ENCODE measurements at regions not wholly inside any gene's neighbourhood (a gene's known extent, or its start where the extent isn't known, plus 50 kb on each side); places are given as distances from the start of the nearest gene placed in this dataset.
"Not testable (repeated sequence)": the region's sequence is repeated elsewhere in the genome, so short reads cannot be mapped to it uniquely, and the experiment has no call there.

DNA sequence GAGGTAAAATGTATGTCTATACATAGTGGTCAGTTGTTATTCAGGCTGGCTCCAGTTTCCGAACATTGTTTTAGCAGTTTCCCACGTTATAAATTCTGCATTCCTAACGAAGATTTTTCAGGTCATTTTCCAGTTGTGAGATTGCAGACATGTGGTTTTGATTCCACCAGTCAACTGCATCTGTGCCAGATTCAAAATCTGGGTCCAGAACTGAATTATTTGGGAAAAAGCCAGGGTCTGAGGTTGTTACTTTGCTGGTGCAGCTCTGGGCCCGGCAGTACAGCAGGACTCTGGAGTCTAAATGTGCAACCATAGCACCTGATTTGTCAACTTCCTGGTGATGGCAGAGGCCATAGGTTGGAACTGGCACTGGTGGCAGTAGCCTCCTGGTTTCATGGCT, 105.7 kb upstream of the MEGF10 start:
- no peak overlapping the region for H3K4me3 ChIP-seq (ENCODE audit: insufficient read depth, low read depth, low read length, poor library complexity, severe bottlenecking)
- no peaks in the 10 kb centered on the region for H3K9me3 ChIP-seq (ENCODE audit: control insufficient read depth, low read length)
- no peak overlapping the region for H3K27ac ChIP-seq (ENCODE audit: insufficient read depth, low read length, poor library complexity, severe bottlenecking)
- no peaks in the 10 kb centered on the region for H3K27me3 ChIP-seq (replicated peaks; ENCODE audit: control insufficient read depth, insufficient read depth, low read length, poor library complexity, severe bottlenecking)
- no peak for DNase-seq
- H3K4me1 ChIP-seq (ENCODE audit: control insufficient read depth, insufficient read depth, low read length, poor library complexity, severe bottlenecking) = no peaks in the 10 kb centered on the region
- H3K36me3 ChIP-seq (ENCODE audit: control insufficient read depth, insufficient read depth, low read length) = no peaks in the 10 kb centered on the region

DNA sequence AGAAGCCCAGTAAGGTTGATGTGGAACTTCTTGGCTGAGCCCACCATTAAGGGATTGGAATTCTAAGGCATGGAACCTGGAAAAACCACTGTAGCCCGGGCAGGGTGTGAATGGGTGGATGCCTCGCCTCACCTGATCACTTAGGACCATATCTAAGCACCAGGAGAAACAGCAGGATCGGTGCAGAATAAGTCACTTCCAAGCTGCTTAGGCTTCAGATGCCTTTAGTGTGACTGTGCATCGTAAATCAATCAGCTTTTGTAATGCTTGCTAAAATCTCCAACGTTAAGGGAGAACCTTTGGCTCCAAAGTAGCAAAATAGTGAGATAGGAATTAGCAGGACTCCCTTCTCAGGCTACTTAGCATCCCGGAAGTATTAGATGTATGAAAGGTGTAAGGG, 103.9 kb upstream of the MEGF10 start:
- DNase-seq = no peak
- H3K27ac ChIP-seq (ENCODE audit: insufficient read depth, low read length, poor library complexity, severe bottlenecking) = no peak overlapping the region
- no peak overlapping the region for H3K4me3 ChIP-seq (ENCODE audit: insufficient read depth, low read depth, low read length, poor library complexity, severe bottlenecking)
- no peaks in the 10 kb centered on the region for H3K4me1 ChIP-seq (ENCODE audit: control insufficient read depth, insufficient read depth, low read length, poor library complexity, severe bottlenecking)
- H3K27me3 ChIP-seq (replicated peaks; ENCODE audit: control insufficient read depth, insufficient read depth, low read length, poor library complexity, severe bottlenecking) = no peaks in the 10 kb centered on the region
- no peaks in the 10 kb centered on the region for H3K36me3 ChIP-seq (ENCODE audit: control insufficient read depth, insufficient read depth, low read length)
- no peaks in the 10 kb centered on the region for H3K9me3 ChIP-seq (ENCODE audit: control insufficient read depth, low read length)

DNA sequence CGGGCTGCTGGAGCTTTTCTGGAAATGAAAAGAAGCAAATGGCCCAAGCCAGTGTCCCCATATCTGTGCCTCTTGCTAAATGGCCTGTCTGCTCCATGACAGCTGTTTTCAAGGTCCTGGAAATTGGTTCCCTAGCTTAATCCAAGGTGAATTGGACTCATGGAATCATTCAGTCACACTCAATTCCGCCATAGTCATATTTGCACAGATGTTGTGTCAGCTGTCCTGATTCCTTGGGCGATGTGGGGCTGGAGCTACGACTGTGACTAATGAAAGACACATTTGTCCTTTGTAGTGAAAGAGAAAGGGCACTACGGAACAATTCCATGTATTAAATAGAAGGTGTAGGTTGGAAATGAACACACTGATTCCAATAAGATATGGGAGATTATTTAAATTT, 102.9 kb upstream of the MEGF10 start:
- H3K27ac ChIP-seq (ENCODE audit: insufficient read depth, low read length, poor library complexity, severe bottlenecking) = no peak overlapping the region
- H3K27me3 ChIP-seq (replicated peaks; ENCODE audit: control insufficient read depth, insufficient read depth, low read length, poor library complexity, severe bottlenecking) = no peaks in the 10 kb centered on the region
- H3K4me1 ChIP-seq (ENCODE audit: control insufficient read depth, insufficient read depth, low read length, poor library complexity, severe bottlenecking) = no peaks in the 10 kb centered on the region
- no peak overlapping the region for H3K4me3 ChIP-seq (ENCODE audit: insufficient read depth, low read depth, low read length, poor library complexity, severe bottlenecking)
- H3K9me3 ChIP-seq (ENCODE audit: control insufficient read depth, low read length) = no peaks in the 10 kb centered on the region
- H3K36me3 ChIP-seq (ENCODE audit: control insufficient read depth, insufficient read depth, low read length) = no peaks in the 10 kb centered on the region
- DNase-seq = no peak

DNA sequence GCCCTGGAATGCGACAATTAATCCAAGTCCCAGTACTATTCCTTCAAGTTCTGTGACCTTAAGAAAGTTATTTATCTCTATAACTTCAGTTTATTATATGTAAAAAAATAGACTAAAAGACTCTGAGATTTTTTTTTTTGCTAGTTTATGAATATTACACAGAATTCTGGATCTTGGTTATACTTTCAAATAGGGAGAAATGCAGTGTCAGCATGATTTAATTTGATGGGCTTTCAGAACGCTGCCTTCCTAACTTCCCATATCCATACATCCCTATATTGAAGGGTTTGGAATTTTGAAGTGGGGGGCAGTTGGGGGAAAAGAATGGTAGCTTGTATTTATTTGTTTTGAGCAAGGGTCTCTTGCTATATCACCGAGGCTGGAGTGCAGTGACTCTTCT, 98.4 kb upstream of the MEGF10 start:
- no peak overlapping the region for H3K27ac ChIP-seq (ENCODE audit: insufficient read depth, low read length, poor library complexity, severe bottlenecking)
- no peaks in the 10 kb centered on the region for H3K4me1 ChIP-seq (ENCODE audit: control insufficient read depth, insufficient read depth, low read length, poor library complexity, severe bottlenecking)
- H3K36me3 ChIP-seq (ENCODE audit: control insufficient read depth, insufficient read depth, low read length) = no peaks in the 10 kb centered on the region
- no peaks in the 10 kb centered on the region for H3K27me3 ChIP-seq (replicated peaks; ENCODE audit: control insufficient read depth, insufficient read depth, low read length, poor library complexity, severe bottlenecking)
- H3K4me3 ChIP-seq (ENCODE audit: insufficient read depth, low read depth, low read length, poor library complexity, severe bottlenecking) = no peak overlapping the region
- H3K9me3 ChIP-seq (ENCODE audit: control insufficient read depth, low read length) = no peaks in the 10 kb centered on the region
- no peak for DNase-seq

DNA sequence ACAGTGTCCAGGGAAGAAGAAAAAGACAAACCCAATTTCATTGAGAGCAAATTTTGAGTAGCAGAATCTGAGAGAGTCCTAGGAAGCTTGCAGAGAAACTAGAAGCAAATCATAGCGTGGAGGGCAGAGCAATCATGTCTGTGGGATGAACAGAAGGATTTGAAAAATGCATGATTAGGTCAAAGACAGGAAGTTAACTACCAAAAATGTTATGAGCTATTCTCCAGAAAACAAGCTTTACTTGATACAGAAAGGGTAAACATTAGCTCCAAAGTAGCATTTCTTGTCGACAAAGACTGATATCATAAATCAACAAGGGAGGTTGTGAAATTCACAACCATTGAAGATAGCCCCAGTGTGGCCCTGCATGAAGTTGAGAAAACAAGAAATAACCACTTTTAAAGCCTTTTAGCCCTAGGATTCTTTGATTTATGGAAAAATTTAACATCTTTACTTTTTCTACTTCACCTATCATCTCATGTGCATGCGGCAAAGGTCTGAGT, 97.7 kb upstream of the MEGF10 start:
- Histone ChIP-seq H3K9me3 (ENCODE audit: control insufficient read depth, low read length) (no peaks in the 10 kb centered on the region), H3K27ac (ENCODE audit: insufficient read depth, low read length, poor library complexity, severe bottlenecking) (no peak overlapping the region), H3K4me3 (ENCODE audit: insufficient read depth, low read depth, low read length, poor library complexity, severe bottlenecking) (no peak overlapping the region), H3K4me1 (ENCODE audit: control insufficient read depth, insufficient read depth, low read length, poor library complexity, severe bottlenecking) (no peaks in the 10 kb centered on the region), H3K36me3 (ENCODE audit: control insufficient read depth, insufficient read depth, low read length) (no peaks in the 10 kb centered on the region), H3K27me3 (replicated peaks; ENCODE audit: control insufficient read depth, insufficient read depth, low read length, poor library complexity, severe bottlenecking) (no peaks in the 10 kb centered on the region)
- DNase-seq = no peak

DNA sequence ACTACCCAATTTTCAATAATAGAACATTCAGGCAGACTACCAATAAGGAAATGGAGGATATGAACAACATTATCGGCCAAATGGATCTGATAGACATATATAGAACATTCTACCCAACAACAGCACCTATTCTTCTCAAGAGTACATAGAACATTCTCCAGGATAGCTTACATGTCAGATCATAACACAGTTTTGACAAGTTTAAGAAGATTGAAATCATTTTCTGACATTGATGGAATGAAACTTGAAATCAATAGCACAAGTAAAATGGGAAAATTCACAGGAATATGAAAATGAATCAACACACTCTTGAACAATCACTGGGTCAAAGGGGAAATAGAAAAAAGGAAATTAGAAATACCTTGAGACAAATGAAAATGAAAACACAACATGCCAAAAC, 94.6 kb upstream of the MEGF10 start:
- Histone ChIP-seq H3K4me3 (ENCODE audit: insufficient read depth, low read depth, low read length, poor library complexity, severe bottlenecking) (no peak overlapping the region), H3K9me3 (ENCODE audit: control insufficient read depth, low read length) (no peaks in the 10 kb centered on the region), H3K27ac (ENCODE audit: insufficient read depth, low read length, poor library complexity, severe bottlenecking) (no peak overlapping the region), H3K4me1 (ENCODE audit: control insufficient read depth, insufficient read depth, low read length, poor library complexity, severe bottlenecking) (no peaks in the 10 kb centered on the region), H3K27me3 (replicated peaks; ENCODE audit: control insufficient read depth, insufficient read depth, low read length, poor library complexity, severe bottlenecking) (no peaks in the 10 kb centered on the region), H3K36me3 (ENCODE audit: control insufficient read depth, insufficient read depth, low read length) (no peaks in the 10 kb centered on the region)
- no peak for DNase-seq

DNA sequence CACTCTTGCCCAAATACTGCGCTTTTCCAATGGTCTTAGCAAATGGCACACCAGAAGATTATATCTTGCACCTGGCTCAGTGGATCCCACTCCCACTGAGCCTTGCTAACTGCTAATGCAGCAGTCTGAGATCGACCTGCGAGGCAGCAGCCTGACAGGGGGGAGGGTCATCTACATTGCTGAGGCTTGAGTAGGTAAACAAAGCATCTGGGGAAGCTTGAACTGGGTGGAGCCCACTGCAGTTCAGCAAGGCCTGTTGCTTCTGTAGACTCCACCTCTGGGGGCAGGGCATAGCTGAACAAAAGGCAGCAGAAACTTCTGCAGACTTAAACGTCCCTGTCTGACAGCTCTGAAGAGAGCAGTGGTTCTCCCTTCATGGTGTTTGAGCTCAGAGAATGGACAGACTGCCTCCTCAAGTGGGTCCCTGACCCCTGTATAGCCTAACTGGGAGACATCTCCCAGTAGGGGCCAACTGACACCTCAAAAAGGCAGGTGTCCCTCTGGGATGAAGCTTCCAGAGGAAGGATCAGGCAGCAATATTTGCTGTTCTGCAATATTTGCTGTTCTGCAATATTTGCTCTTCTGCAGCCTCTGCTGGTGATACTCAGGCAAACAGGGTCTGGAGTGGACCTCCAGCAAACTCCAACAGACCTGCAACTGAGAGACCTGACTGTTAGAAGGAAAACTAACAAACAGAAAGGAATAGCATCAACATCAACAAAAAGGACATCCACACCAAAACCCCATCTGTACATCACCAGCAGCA, 93.0 kb upstream of the MEGF10 start:
- not testable (repeated sequence) for H3K9me3 ChIP-seq (ENCODE audit: control insufficient read depth, low read length); H3K36me3 ChIP-seq (ENCODE audit: control insufficient read depth, insufficient read depth, low read length); H3K27ac ChIP-seq (ENCODE audit: insufficient read depth, low read length, poor library complexity, severe bottlenecking); H3K27me3 ChIP-seq (replicated peaks; ENCODE audit: control insufficient read depth, insufficient read depth, low read length, poor library complexity, severe bottlenecking); H3K4me3 ChIP-seq (ENCODE audit: insufficient read depth, low read depth, low read length, poor library complexity, severe bottlenecking); DNase-seq; H3K4me1 ChIP-seq (ENCODE audit: control insufficient read depth, insufficient read depth, low read length, poor library complexity, severe bottlenecking)

DNA sequence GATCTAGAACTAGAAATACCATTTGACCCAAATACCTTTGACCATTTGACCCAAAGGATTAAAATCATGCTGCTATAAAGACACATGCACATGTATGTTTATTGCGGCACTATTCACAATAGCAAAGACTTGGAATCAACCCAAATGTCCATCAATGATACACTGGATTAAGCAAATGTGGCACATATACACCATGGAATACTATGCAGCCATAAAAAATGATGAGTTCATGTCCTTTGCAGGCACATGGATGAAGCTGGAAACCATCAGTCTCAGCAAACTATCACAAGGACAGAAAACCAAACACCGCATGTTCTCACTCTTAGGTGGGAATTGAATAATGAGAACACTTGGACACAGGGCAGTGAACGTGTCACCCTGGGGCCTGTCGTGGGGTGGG, 87.9 kb upstream of the MEGF10 start:
- H3K27me3 ChIP-seq (replicated peaks; ENCODE audit: control insufficient read depth, insufficient read depth, low read length, poor library complexity, severe bottlenecking); H3K27ac ChIP-seq (ENCODE audit: insufficient read depth, low read length, poor library complexity, severe bottlenecking); H3K4me3 ChIP-seq (ENCODE audit: insufficient read depth, low read depth, low read length, poor library complexity, severe bottlenecking); H3K4me1 ChIP-seq (ENCODE audit: control insufficient read depth, insufficient read depth, low read length, poor library complexity, severe bottlenecking); DNase-seq; H3K36me3 ChIP-seq (ENCODE audit: control insufficient read depth, insufficient read depth, low read length); H3K9me3 ChIP-seq (ENCODE audit: control insufficient read depth, low read length): not testable (repeated sequence)

DNA sequence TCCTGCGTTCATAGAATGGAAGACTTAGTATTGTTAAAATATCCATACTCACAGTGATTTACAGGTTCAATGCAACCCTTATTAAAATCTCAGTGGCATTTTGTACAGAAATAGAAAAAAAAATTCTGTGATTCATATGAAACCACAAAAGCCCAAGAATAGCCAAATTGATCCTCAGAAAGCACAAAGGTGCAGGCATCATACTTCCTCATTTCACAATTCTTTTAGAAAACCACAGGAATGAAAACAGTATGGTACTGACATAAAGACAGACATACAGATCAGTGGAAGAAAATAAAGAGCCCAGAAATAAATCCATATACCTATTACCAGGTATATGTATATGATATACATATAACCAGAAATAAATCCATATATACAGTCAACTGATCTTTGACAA, 86.8 kb upstream of the MEGF10 start:
- Histone ChIP-seq H3K36me3 (ENCODE audit: control insufficient read depth, insufficient read depth, low read length) (no peaks in the 10 kb centered on the region), H3K4me3 (ENCODE audit: insufficient read depth, low read depth, low read length, poor library complexity, severe bottlenecking) (no peak overlapping the region), H3K4me1 (ENCODE audit: control insufficient read depth, insufficient read depth, low read length, poor library complexity, severe bottlenecking) (no peaks in the 10 kb centered on the region), H3K9me3 (ENCODE audit: control insufficient read depth, low read length) (no peaks in the 10 kb centered on the region), H3K27ac (ENCODE audit: insufficient read depth, low read length, poor library complexity, severe bottlenecking) (no peak overlapping the region), H3K27me3 (replicated peaks; ENCODE audit: control insufficient read depth, insufficient read depth, low read length, poor library complexity, severe bottlenecking) (no peaks in the 10 kb centered on the region)
- no peak for DNase-seq

DNA sequence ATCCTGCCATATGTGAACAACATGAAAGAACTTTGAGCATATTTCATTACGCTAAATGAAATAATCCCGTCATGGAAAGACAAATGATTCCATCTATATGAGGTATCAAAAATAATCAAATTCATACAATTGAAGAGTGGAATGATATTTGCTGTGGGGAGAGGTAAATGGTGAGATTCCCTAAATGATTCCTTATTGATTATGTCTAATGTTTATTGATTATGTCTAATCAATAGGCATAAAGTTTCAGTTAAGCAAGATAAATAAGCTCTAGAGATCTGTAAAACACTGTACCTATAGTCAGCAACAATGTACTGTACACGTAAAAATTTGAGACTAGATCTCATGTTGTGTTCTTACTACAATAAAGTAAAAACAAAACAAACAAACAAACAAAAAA, 85.4 kb upstream of the MEGF10 start:
- Histone ChIP-seq H3K36me3 (ENCODE audit: control insufficient read depth, insufficient read depth, low read length) (no peaks in the 10 kb centered on the region), H3K4me1 (ENCODE audit: control insufficient read depth, insufficient read depth, low read length, poor library complexity, severe bottlenecking) (no peaks in the 10 kb centered on the region), H3K27ac (ENCODE audit: insufficient read depth, low read length, poor library complexity, severe bottlenecking) (no peak overlapping the region), H3K27me3 (replicated peaks; ENCODE audit: control insufficient read depth, insufficient read depth, low read length, poor library complexity, severe bottlenecking) (no peaks in the 10 kb centered on the region), H3K9me3 (ENCODE audit: control insufficient read depth, low read length) (no peaks in the 10 kb centered on the region), H3K4me3 (ENCODE audit: insufficient read depth, low read depth, low read length, poor library complexity, severe bottlenecking) (no peak overlapping the region)
- no peak for DNase-seq
